ENCODE measurements at regions not wholly inside any gene's neighbourhood (a gene's known extent, or its start where the extent isn't known, plus 50 kb on each side); places are given as distances from the start of the nearest gene placed in this dataset.

- intact Hi-C loops (cut with DNase I; ENCODE audit: low total_unique reads), result no loop called here
Measured at GRCh38 chr5:104299998-104300706, 737.6 kb upstream of the NUDT12 start.

GRCh38 chr5:104298518-104298917 lies 735.9 kb upstream of the NUDT12 start:
- Histone ChIP-seq H3K27me3 (no peaks in the 10 kb centered on the region), H3K4me1 (no peaks in the 10 kb centered on the region), H3K4me3 (no peak overlapping the region), H3K36me3 (no peaks in the 10 kb centered on the region), H3K9me3 (no peaks in the 10 kb centered on the region), H3K27ac (no peak overlapping the region)
- TF ChIP-seq CTCF (IDR thresholded peaks at IDR 0.05), result no peak
- intact Hi-C loops (cut with DNase I; ENCODE audit: low total_unique reads), result no loop called here
- DNase-seq, result no peak

More at GRCh38 chr5:104299998-104300706, 737.6 kb upstream of the NUDT12 start:
- DNase-seq, result no peak
- H3K36me3 ChIP-seq, result no peaks in the 10 kb centered on the region
- no peak for TF ChIP-seq CTCF (IDR thresholded peaks at IDR 0.05)
- no peak overlapping the region for H3K4me3 ChIP-seq
- no peaks in the 10 kb centered on the region for H3K4me1 ChIP-seq
- no peak overlapping the region for H3K27ac ChIP-seq
- no peaks in the 10 kb centered on the region for H3K9me3 ChIP-seq
- H3K27me3 ChIP-seq, result no peaks in the 10 kb centered on the region

- no peak for DNase-seq
- intact Hi-C loops (cut with DNase I; ENCODE audit: low total_unique reads), result no loop called here
- Histone ChIP-seq H3K4me1 (no peaks in the 10 kb centered on the region), H3K27ac (no peak overlapping the region), H3K36me3 (no peaks in the 10 kb centered on the region), H3K9me3 (no peaks in the 10 kb centered on the region), H3K4me3 (no peak overlapping the region), H3K27me3 (no peaks in the 10 kb centered on the region)
- TF ChIP-seq CTCF (IDR thresholded peaks at IDR 0.05), result no peak
Measured at GRCh38 chr5:104297076-104297475, 734.5 kb upstream of the NUDT12 start.

- no peaks in the 10 kb centered on the region for H3K27me3 ChIP-seq
- no peak for DNase-seq
- H3K27ac ChIP-seq, result no peak overlapping the region
- intact Hi-C loops (cut with DNase I; ENCODE audit: low total_unique reads), result no loop called here
- no peaks in the 10 kb centered on the region for H3K4me1 ChIP-seq
- no peak overlapping the region for H3K4me3 ChIP-seq
- no peaks in the 10 kb centered on the region for H3K36me3 ChIP-seq
- TF ChIP-seq CTCF (IDR thresholded peaks at IDR 0.05), result no peak
- no peaks in the 10 kb centered on the region for H3K9me3 ChIP-seq
Measured at GRCh38 chr5:104295991-104296390, 733.4 kb upstream of the NUDT12 start.

GRCh38 chr5:104283136-104283535 lies 720.5 kb upstream of the NUDT12 start:
- no peak for DNase-seq
- intact Hi-C loops (cut with DNase I; ENCODE audit: low total_unique reads), result no loop called here
- Histone ChIP-seq H3K4me3 (no peak overlapping the region), H3K9me3 (peaks cover 0 to 5% (median 0%) of the 10 kb centered on the region in 3 donors), H3K4me1 (no peaks in the 10 kb centered on the region), H3K27ac (no peak overlapping the region), H3K36me3 (no peaks in the 10 kb centered on the region), H3K27me3 (no peaks in the 10 kb centered on the region)
- no peak for TF ChIP-seq CTCF (IDR thresholded peaks at IDR 0.05)

- H3K36me3 ChIP-seq, result no peaks in the 10 kb centered on the region
- H3K27ac ChIP-seq, result no peak overlapping the region
- H3K9me3 ChIP-seq, result no peaks in the 10 kb centered on the region
- intact Hi-C loops (cut with DNase I; ENCODE audit: low total_unique reads), result no loop called here
- TF ChIP-seq CTCF (IDR thresholded peaks at IDR 0.05), result no peak
- no peaks in the 10 kb centered on the region for H3K4me1 ChIP-seq
- no peak overlapping the region for H3K4me3 ChIP-seq
- DNase-seq, result no peak
- no peaks in the 10 kb centered on the region for H3K27me3 ChIP-seq
Measured at GRCh38 chr5:104273725-104274124, 711.1 kb upstream of the NUDT12 start.
